Breast epithelium (tissue), 3 donors: ENCODE measurements at regions not wholly inside any gene's neighbourhood (a gene's known extent, or its start where the extent isn't known, plus 50 kb on each side); places are given as distances from the start of the nearest gene placed in this dataset.

Source experiments
- POLR2A ChIP-seq: fragments of 450-650 bp; IDR thresholded peaks from one replicate; pipeline ENCODE4 v1.6.1; 2016; ENCODE audit warnings: antibody characterized with exemption, mild to moderate bottlenecking, moderate library complexity
- TF ChIP-seq, protein P1 (sequence below), 3 donors: fragments of 450-650 bp; IDR thresholded peaks; one replicate each; pipeline ENCODE4 v1.5.1; 2016 to 2017; ENCODE audit warnings: antibody characterized with exemption in 3 of 3, mild to moderate bottlenecking in 3 of 3, moderate library complexity in 3 of 3

DNA sequence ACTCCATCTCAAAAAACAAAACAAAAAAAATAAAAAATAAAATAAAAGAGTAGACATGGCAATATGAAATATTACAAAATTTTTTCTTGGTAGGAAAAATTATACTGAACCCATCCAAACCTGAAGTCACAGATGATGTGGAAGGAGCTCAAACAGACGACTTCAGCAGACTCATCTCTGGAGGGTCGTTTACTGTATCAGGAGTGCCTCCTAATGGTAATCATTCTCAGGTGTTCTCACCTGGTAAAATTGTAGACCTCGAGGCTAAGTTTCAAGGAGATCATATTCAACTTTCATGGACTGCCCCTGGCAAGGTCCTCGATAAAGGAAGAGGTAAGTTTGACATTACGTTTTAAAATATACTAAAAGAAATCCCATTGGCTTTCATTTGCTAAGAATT, 54.3 kb upstream of the SH3GLB1 start:
- TF ChIP-seq, protein P1, sequence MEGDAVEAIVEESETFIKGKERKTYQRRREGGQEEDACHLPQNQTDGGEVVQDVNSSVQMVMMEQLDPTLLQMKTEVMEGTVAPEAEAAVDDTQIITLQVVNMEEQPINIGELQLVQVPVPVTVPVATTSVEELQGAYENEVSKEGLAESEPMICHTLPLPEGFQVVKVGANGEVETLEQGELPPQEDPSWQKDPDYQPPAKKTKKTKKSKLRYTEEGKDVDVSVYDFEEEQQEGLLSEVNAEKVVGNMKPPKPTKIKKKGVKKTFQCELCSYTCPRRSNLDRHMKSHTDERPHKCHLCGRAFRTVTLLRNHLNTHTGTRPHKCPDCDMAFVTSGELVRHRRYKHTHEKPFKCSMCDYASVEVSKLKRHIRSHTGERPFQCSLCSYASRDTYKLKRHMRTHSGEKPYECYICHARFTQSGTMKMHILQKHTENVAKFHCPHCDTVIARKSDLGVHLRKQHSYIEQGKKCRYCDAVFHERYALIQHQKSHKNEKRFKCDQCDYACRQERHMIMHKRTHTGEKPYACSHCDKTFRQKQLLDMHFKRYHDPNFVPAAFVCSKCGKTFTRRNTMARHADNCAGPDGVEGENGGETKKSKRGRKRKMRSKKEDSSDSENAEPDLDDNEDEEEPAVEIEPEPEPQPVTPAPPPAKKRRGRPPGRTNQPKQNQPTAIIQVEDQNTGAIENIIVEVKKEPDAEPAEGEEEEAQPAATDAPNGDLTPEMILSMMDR (IDR thresholded peaks at IDR 0.05): no peak
- TF ChIP-seq POLR2A: no peak
